Loucy (cell line): ENCODE measurements at regions not wholly inside any gene's neighbourhood (a gene's known extent, or its start where the extent isn't known, plus 50 kb on each side); places are given as distances from the start of the nearest gene placed in this dataset.

Experiments used
- H2AFZ ChIP-seq: fragments of 200-600 bp; sonication (generic); 2 replicates; pipeline ENCODE4 v1.6.0; 2016; ENCODE audit warnings: antibody characterized with exemption, mild to moderate bottlenecking, low read length, moderate library complexity
- H3F3A ChIP-seq: fragments of 200-600 bp; 2 replicates; pipeline ENCODE4 v1.6.0; 2016; ENCODE audit warnings: antibody characterized with exemption, low read depth, mild to moderate bottlenecking
- H3K27me3 ChIP-seq: fragments of 200-600 bp; sonication (generic); 2 replicates; pipeline ENCODE4 v1.6.1; 2014; ENCODE audit warnings: low read length, mild to moderate bottlenecking; ENCODE audit not compliant: insufficient read depth, poor library complexity, severe bottlenecking
- H3K36me3 ChIP-seq: fragments of 200-600 bp; sonication (generic); 2 replicates; pipeline ENCODE4 v1.6.1; 2016; ENCODE audit warnings: low read length; ENCODE audit not compliant: insufficient read depth
- H3K4me1 ChIP-seq: fragments of 200-600 bp; sonication (generic); 2 replicates; pipeline ENCODE4 v1.5.1; 2014; ENCODE audit warnings: low read length, mild to moderate bottlenecking; ENCODE audit not compliant: insufficient read depth, poor library complexity, severe bottlenecking
- H3K4me2 ChIP-seq: fragments of 200-600 bp; sonication (generic); 2 replicates; pipeline ENCODE4 v1.6.0; 2014; ENCODE audit warnings: antibody characterized with exemption, low read length, low read depth, mild to moderate bottlenecking; ENCODE audit not compliant: poor library complexity, severe bottlenecking
- H3K4me3 ChIP-seq: fragments of 200-600 bp; sonication (generic); 2 replicates; pipeline ENCODE4 v1.5.1; 2014; ENCODE audit warnings: low read length, mild to moderate bottlenecking, mixed read lengths; ENCODE audit not compliant: poor library complexity, severe bottlenecking
- H3K79me2 ChIP-seq: fragments of 200-600 bp; sonication (generic); 2 replicates; pipeline ENCODE4 v1.6.1; 2014; ENCODE audit warnings: low read length; ENCODE audit not compliant: insufficient read depth
- H3K9ac ChIP-seq: fragments of 200-600 bp; sonication (generic); 2 replicates; pipeline ENCODE4 v1.6.0; 2014; ENCODE audit warnings: mild to moderate bottlenecking, low read depth, low read length, moderate library complexity; ENCODE audit not compliant: poor library complexity, severe bottlenecking
- H3K9me2 ChIP-seq: fragments of 200-600 bp; sonication (generic); replicated peaks from 2 replicates; pipeline ENCODE4 v1.6.1; 2016; ENCODE audit warnings: low read depth, low read length, mixed read lengths
- H3K9me3 ChIP-seq: fragments of 200-600 bp; sonication (generic); 2 replicates; pipeline ENCODE4 v1.6.1; 2014; ENCODE audit warnings: mild to moderate bottlenecking, antibody characterized with exemption, low read length, low read depth; ENCODE audit not compliant: insufficient read depth
- H4K20me1 ChIP-seq: fragments of 200-600 bp; sonication (generic); 2 replicates; pipeline ENCODE4 v1.6.0; 2014; ENCODE audit warnings: antibody characterized with exemption, low read length, mild to moderate bottlenecking; ENCODE audit not compliant: insufficient read depth, poor library complexity, severe bottlenecking
- EZH2phosphoT487 ChIP-seq: fragments of 200-600 bp; IDR thresholded peaks from 2 replicates; pipeline ENCODE4 v1.6.1; 2018; ENCODE audit warnings: antibody characterized with exemption, mild to moderate bottlenecking, moderate library complexity, borderline replicate concordance
- TF ChIP-seq, protein P1 (sequence below): fragments of 200-600 bp; sonication (generic); conservative IDR thresholded peaks from 2 replicates; pipeline ENCODE4 v1.5.1; 2014; ENCODE audit warnings: mild to moderate bottlenecking, antibody characterized with exemption, low read length

DNA sequence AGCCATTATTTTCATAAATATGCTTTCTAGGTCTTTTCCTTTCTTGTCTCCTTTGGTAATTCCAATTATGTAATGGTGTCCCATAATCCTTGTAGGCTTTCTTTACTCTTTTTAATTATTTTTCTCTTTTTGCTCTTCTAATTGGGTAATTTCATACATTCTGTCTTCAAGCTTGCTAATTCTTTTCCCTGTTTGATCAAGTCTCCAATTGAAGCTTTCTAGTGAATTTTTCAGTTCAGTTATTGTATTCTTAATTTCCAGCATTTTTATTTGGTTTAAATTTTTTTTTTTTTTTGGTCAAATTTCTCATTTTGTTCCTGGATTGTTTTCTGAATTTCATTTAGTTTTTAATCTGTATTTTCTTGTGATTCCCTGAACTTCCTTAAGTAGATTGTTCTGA lies 74.9 kb upstream of the UST start:
- Histone ChIP-seq H3K9ac (no peak overlapping the region), H3K36me3 (no peaks in the 10 kb centered on the region), H3K27me3 (no peaks in the 10 kb centered on the region), H2AFZ (no peak overlapping the region), H3K4me1 (no peaks in the 10 kb centered on the region), H3F3A (no peaks in the 10 kb centered on the region), H3K4me2 (no peak overlapping the region), H3K9me3 (peaks cover 8% of the 10 kb centered on the region; the same call in 1 of the 2 replicates), H4K20me1 (no peaks in the 10 kb centered on the region), H3K9me2 (no peaks in the 10 kb centered on the region), H3K4me3 (no peak overlapping the region), H3K79me2 (no peaks in the 10 kb centered on the region)
- TF ChIP-seq, protein P1, sequence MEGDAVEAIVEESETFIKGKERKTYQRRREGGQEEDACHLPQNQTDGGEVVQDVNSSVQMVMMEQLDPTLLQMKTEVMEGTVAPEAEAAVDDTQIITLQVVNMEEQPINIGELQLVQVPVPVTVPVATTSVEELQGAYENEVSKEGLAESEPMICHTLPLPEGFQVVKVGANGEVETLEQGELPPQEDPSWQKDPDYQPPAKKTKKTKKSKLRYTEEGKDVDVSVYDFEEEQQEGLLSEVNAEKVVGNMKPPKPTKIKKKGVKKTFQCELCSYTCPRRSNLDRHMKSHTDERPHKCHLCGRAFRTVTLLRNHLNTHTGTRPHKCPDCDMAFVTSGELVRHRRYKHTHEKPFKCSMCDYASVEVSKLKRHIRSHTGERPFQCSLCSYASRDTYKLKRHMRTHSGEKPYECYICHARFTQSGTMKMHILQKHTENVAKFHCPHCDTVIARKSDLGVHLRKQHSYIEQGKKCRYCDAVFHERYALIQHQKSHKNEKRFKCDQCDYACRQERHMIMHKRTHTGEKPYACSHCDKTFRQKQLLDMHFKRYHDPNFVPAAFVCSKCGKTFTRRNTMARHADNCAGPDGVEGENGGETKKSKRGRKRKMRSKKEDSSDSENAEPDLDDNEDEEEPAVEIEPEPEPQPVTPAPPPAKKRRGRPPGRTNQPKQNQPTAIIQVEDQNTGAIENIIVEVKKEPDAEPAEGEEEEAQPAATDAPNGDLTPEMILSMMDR: no peak
- TF ChIP-seq EZH2phosphoT487: no peak

DNA sequence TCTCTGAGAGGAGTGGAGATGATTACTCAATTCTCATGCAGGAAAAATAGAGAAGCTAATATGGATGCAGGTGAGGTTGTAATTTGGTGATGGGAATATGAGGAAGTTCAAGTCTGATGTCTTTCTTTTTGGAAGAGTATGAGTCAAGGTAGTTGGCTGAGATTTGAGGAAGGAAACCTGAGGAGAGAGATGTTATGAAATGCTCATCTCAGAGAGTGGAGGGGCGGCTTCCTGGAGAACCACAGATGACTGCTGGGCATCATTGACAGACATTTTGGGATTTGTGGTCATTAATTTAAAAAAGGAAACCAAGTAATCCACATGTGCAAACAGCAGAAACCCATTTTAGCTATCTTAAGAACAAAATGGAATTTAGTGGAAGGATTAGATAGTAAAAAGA lies 72.5 kb upstream of the UST start:
- Histone ChIP-seq H3F3A (no peaks in the 10 kb centered on the region), H3K9me3 (peaks cover 6% of the 10 kb centered on the region), H3K36me3 (no peaks in the 10 kb centered on the region), H4K20me1 (no peaks in the 10 kb centered on the region), H3K4me2 (no peak overlapping the region), H3K4me3 (no peak overlapping the region), H3K4me1 (no peaks in the 10 kb centered on the region), H3K9me2 (no peaks in the 10 kb centered on the region), H3K27me3 (no peaks in the 10 kb centered on the region), H3K9ac (no peak overlapping the region), H3K79me2 (no peaks in the 10 kb centered on the region), H2AFZ (no peak overlapping the region)
- TF ChIP-seq, protein P1: no peak
- no peak for TF ChIP-seq EZH2phosphoT487

DNA sequence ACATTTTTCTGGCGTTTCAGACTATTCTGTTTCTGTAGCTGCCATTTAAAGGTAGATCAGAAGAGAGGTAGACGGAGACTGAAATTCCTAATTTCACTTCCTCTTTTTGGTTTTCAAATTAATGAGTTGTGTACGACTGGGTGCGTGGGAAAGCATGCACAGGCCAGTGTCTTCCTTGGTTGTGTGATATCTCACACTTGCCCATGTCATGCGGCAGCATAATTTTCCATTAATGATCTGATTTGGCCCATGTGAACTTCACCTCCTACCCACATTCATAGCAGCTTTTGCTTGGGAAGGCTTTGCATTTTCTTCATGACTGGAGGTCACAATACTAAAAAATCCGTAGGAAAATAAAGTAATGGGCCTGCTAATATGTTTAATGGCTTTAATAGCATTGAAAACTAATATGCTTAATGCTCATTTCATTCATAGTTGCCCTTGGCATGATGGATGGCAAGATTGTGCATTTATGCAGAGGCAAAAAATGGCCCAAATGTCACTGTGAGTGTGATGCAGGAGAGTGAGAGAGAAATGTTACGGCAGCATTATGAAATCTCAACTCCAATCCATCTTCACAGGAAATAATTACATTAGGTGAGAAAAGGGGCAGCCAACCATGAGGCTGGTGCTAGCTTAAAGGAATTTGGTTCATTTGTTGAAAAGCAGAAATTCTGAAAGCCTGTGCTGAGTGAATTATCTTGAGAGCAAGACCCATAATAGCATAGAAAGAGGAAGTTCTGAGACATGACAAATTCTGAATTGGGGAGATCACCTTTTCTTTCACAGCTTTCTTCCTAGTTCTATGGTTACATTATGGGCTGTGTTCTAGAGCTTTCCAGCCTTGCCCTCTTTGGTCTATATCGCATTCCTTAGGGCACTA lies 69.0 kb upstream of the UST start:
- Histone ChIP-seq H2AFZ (no peak overlapping the region), H3K9me2 (no peaks in the 10 kb centered on the region), H3K36me3 (no peaks in the 10 kb centered on the region), H3K4me3 (no peak overlapping the region), H3K9me3 (no peaks in the 10 kb centered on the region; the same call in 1 of the 2 replicates), H3K4me1 (peaks cover under 1% of the 10 kb centered on the region), H3K79me2 (no peaks in the 10 kb centered on the region), H3K4me2 (no peak overlapping the region), H3K27me3 (no peaks in the 10 kb centered on the region), H3F3A (no peaks in the 10 kb centered on the region), H4K20me1 (no peaks in the 10 kb centered on the region), H3K9ac (no peak overlapping the region)
- TF ChIP-seq EZH2phosphoT487: no peak
- TF ChIP-seq, protein P1: no peak
